ENCODE measurements at regions not wholly inside any gene's neighbourhood (a gene's known extent, or its start where the extent isn't known, plus 50 kb on each side); places are given as distances from the start of the nearest gene placed in this dataset.

DNA sequence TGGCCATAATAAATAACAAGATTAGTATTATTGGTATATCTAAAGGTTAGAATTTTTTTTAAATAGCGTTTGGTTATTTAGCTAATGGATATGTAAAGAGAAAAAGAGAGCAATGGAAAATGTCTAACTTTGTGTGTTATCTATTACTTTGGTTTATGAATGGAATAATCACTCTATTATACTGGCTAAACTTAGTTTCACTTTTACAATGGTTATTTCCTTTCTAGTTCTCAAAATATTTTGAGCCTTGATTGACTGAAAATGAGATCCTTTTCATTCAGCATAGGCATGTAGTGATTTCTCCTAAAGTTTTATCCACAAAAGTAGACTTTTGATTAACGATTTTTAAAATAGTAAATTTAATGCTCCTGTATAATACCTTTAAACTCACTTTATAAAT is 51.6 kb upstream of the MLIP start:
- DNase-seq (ENCODE audit: low spot score), result no peak

DNA sequence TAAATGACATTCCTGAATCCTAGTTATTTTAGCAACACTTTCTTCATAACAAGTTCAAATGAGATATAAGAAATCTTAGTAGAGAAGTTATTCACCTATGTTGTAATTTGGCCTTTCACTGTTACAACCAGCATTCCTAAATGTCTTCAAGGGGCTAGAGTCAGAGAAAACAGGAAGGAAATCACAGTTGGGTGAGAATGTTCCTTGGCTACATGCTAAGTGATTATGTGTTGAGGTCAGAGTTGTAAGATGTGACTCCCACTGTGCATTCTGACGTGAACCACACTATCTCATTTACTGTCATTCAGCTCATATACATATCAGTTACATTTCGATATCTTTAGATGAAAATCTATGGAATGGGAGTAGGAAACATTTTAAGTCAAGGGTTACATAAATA is 51.0 kb upstream of the MLIP start:
- DNase-seq (ENCODE audit: low spot score), result no peak
